Neural progenitor cell (in vitro differentiated cells): ENCODE measurements at regions not wholly inside any gene's neighbourhood (a gene's known extent, or its start where the extent isn't known, plus 50 kb on each side); places are given as distances from the start of the nearest gene placed in this dataset.

Experiments
- EZH2 ChIP-seq: fragments of 200-600 bp; sonication (generic); IDR thresholded peaks from 2 replicates; pipeline ENCODE4 v1.6.1; 2017; ENCODE audit warnings: antibody characterized with exemption, mild to moderate bottlenecking, moderate library complexity
- EZH2phosphoT487 ChIP-seq: fragments of 200-600 bp; sonication (generic); IDR thresholded peaks from 2 replicates; pipeline ENCODE4 v1.6.1; 2017; ENCODE audit warnings: antibody characterized with exemption
- TF ChIP-seq, protein P1 (sequence below): fragments of 200-600 bp; sonication (generic); IDR thresholded peaks from 2 replicates; pipeline ENCODE4 v1.5.1; 2017; ENCODE audit warnings: antibody characterized with exemption, mild to moderate bottlenecking

DNA sequence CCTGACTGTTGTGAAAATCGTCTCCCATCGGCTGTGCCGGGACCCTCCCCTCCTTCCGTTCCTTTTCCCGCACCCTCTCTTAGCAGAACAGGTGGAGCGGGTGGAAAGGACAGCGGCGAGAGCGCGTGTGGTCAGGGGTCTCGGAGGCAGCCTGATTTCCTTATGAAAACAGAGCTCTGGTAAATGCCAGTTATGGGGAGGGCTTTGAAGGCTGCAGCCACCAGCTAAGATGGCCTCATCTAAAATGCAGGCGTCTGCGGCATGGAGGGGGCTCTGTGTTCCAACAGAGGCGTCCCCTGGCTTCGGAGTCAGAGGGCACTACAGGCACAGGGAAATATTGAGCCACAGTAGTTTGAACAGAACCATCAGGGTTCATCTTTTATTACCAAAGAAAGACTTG, 93.8 kb upstream of the SOX1 start:
- TF ChIP-seq, protein P1, sequence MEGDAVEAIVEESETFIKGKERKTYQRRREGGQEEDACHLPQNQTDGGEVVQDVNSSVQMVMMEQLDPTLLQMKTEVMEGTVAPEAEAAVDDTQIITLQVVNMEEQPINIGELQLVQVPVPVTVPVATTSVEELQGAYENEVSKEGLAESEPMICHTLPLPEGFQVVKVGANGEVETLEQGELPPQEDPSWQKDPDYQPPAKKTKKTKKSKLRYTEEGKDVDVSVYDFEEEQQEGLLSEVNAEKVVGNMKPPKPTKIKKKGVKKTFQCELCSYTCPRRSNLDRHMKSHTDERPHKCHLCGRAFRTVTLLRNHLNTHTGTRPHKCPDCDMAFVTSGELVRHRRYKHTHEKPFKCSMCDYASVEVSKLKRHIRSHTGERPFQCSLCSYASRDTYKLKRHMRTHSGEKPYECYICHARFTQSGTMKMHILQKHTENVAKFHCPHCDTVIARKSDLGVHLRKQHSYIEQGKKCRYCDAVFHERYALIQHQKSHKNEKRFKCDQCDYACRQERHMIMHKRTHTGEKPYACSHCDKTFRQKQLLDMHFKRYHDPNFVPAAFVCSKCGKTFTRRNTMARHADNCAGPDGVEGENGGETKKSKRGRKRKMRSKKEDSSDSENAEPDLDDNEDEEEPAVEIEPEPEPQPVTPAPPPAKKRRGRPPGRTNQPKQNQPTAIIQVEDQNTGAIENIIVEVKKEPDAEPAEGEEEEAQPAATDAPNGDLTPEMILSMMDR = no peak
- TF ChIP-seq EZH2 (no peak), EZH2phosphoT487 (no peak)
